ENCODE measurements at regions not wholly inside any gene's neighbourhood (a gene's known extent, or its start where the extent isn't known, plus 50 kb on each side); places are given as distances from the start of the nearest gene placed in this dataset.

DNA sequence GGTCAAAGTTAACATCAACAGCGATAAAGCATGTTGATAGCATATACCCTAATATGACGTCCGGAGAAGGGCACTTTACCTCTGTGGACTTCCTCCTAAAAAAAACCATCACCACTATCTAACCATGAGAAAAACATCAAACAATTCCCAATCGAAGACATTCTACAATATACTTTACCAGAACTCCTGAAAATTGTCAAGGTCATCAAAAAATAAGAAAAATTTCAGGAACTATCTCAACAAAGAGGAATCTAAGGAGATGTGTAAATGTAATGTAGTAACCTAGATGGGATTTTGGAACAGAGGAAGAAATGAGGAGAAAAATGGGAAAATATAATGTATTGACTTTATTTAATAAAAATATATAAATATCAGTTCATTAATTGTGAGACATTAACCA lies 1026.8 kb upstream of the MIR17HG start:
- TF ChIP-seq EZH2 (IDR thresholded peaks at IDR 0.05; ENCODE audit: borderline replicate concordance, low read depth, low read length, poor library complexity, severe bottlenecking): no peak
- no peak for TF ChIP-seq CTCF (conservative IDR thresholded peaks at IDR 0.05; ENCODE audit: low read depth, low read length)
- Histone ChIP-seq H3K27ac (ENCODE audit: low read depth, low read length, poor library complexity, severe bottlenecking) (no peak overlapping the region), H3K27me3 (replicated peaks; ENCODE audit: insufficient read depth, low read depth, low read length, poor library complexity) (no peaks in the 10 kb centered on the region), H3K36me3 (ENCODE audit: insufficient read depth, low read length, poor library complexity, severe bottlenecking) (no peaks in the 10 kb centered on the region), H3K4me1 (ENCODE audit: insufficient read depth, low read length, poor library complexity, severe bottlenecking) (no peaks in the 10 kb centered on the region), H3K4me3 (ENCODE audit: low read depth, low read length, poor library complexity, severe bottlenecking) (no peak overlapping the region), H3K9me3 (ENCODE audit: low read depth, low read length, poor library complexity, severe bottlenecking) (no peaks in the 10 kb centered on the region)
- no TSS peak for BruUV-seq (replicated peaks)
- ChIA-PET POLR2A (ENCODE audit: low non-redundant PET) (no interaction called here), CTCF (no interaction called here)
- intact Hi-C loops (cut with micrococcal nuclease; ENCODE audit: unreplicated experiment): no loop called here
- DNase-seq (ENCODE audit: low spot score): no peak

GRCh38 chr13:90321281-90321931 lies 1026.1 kb upstream of the MIR17HG start:
- ChIA-PET POLR2A (ENCODE audit: low non-redundant PET) (no interaction called here), CTCF (no interaction called here)
- no peaks in the 10 kb centered on the region for H3K27me3 ChIP-seq (replicated peaks; ENCODE audit: insufficient read depth, low read depth, low read length, poor library complexity)
- H3K4me1 ChIP-seq (ENCODE audit: insufficient read depth, low read length, poor library complexity, severe bottlenecking): no peaks in the 10 kb centered on the region
- BruUV-seq (replicated peaks): no TSS peak
- TF ChIP-seq CTCF (conservative IDR thresholded peaks at IDR 0.05; ENCODE audit: low read depth, low read length): no peak
- no peak for TF ChIP-seq EZH2 (IDR thresholded peaks at IDR 0.05; ENCODE audit: borderline replicate concordance, low read depth, low read length, poor library complexity, severe bottlenecking)
- H3K36me3 ChIP-seq (ENCODE audit: insufficient read depth, low read length, poor library complexity, severe bottlenecking): no peaks in the 10 kb centered on the region
- no peaks in the 10 kb centered on the region for H3K9me3 ChIP-seq (ENCODE audit: low read depth, low read length, poor library complexity, severe bottlenecking)
- no peak overlapping the region for H3K27ac ChIP-seq (ENCODE audit: low read depth, low read length, poor library complexity, severe bottlenecking)
- no peak overlapping the region for H3K4me3 ChIP-seq (ENCODE audit: low read depth, low read length, poor library complexity, severe bottlenecking)
- intact Hi-C loops (cut with micrococcal nuclease; ENCODE audit: unreplicated experiment): no loop called here
- DNase-seq (ENCODE audit: low spot score): no peak

DNA sequence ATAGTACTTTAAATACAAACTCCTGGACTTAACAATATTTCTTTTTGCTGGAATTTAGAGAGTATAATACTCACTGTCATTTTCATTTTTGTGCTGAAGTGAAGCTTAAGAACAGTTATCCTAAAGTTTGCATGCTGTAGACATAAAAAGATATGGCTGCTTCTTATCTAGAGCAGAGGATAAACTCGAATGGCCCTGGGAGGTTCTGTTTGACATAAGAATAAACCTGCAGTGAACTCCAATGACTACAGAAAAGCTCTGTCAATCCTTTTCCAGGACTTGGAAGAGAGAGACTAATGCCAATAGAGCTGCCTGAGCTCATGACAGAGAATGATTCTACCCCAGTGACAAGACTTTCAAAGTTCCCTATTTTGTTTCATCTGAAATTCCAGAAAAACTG lies 1017.8 kb upstream of the MIR17HG start:
- Histone ChIP-seq H3K27me3 (replicated peaks; ENCODE audit: insufficient read depth, low read depth, low read length, poor library complexity) (no peaks in the 10 kb centered on the region), H3K36me3 (ENCODE audit: insufficient read depth, low read length, poor library complexity, severe bottlenecking) (no peaks in the 10 kb centered on the region), H3K4me3 (ENCODE audit: low read depth, low read length, poor library complexity, severe bottlenecking) (no peak overlapping the region), H3K27ac (ENCODE audit: low read depth, low read length, poor library complexity, severe bottlenecking) (no peak overlapping the region), H3K4me1 (ENCODE audit: insufficient read depth, low read length, poor library complexity, severe bottlenecking) (no peaks in the 10 kb centered on the region), H3K9me3 (ENCODE audit: low read depth, low read length, poor library complexity, severe bottlenecking) (no peaks in the 10 kb centered on the region)
- DNase-seq (ENCODE audit: low spot score): no peak
- no TSS peak for BruUV-seq (replicated peaks)
- intact Hi-C loops (cut with micrococcal nuclease; ENCODE audit: unreplicated experiment): no loop called here
- POLR2A ChIA-PET (ENCODE audit: low non-redundant PET): no interaction called here
- CTCF ChIA-PET: no interaction called here
- TF ChIP-seq CTCF (conservative IDR thresholded peaks at IDR 0.05; ENCODE audit: low read depth, low read length) (no peak), EZH2 (IDR thresholded peaks at IDR 0.05; ENCODE audit: borderline replicate concordance, low read depth, low read length, poor library complexity, severe bottlenecking) (no peak)

Data from A673 (cell line).